Neural crest cell (in vitro differentiated cells): ENCODE measurements at regions not wholly inside any gene's neighbourhood (a gene's known extent, or its start where the extent isn't known, plus 50 kb on each side); places are given as distances from the start of the nearest gene placed in this dataset.

Source experiments
- DNase-seq: peaks from one replicate; pipeline ENCODE4 v3.0.0; 2021; ENCODE audit warnings: low read depth, mixed read lengths, low spot score
- H3K27ac Mint-ChIP-seq: one replicate; pipeline ENCODE4 v1.8.0; 2021; ENCODE audit warnings: mild to moderate bottlenecking, mixed read lengths; ENCODE audit not compliant: unreplicated experiment
- H3K27me3 Mint-ChIP-seq: 2 replicates; pipeline ENCODE4 v1.8.0; 2021; ENCODE audit warnings: low read depth, mild to moderate bottlenecking, mixed read lengths
- H3K36me3 Mint-ChIP-seq: 2 replicates; pipeline ENCODE4 v1.8.0; 2021; ENCODE audit warnings: low read depth, mild to moderate bottlenecking, mixed read lengths
- H3K4me1 Mint-ChIP-seq: 2 replicates; pipeline ENCODE4 v1.8.0; 2021; ENCODE audit warnings: mixed read lengths
- H3K4me3 Mint-ChIP-seq: one replicate; pipeline ENCODE4 v1.8.0; 2021; ENCODE audit warnings: mild to moderate bottlenecking, mixed read lengths
- H3K9me3 Mint-ChIP-seq: 2 replicates; pipeline ENCODE4 v1.8.0; 2021; ENCODE audit warnings: mixed read lengths
- CTCF ChIP-seq: fragments of 200-600 bp; sonication (generic); conservative IDR thresholded peaks from 2 replicates; pipeline ENCODE4 v1.5.0; 2021; ENCODE audit warnings: antibody characterized with exemption, mild to moderate bottlenecking

- no peak overlapping the region for H3K4me3 Mint-ChIP-seq
- no peaks in the 10 kb centered on the region for H3K4me1 Mint-ChIP-seq
- TF ChIP-seq CTCF = no peak
- no peak overlapping the region for H3K27ac Mint-ChIP-seq
- H3K9me3 Mint-ChIP-seq = no peaks in the 10 kb centered on the region
- no peaks in the 10 kb centered on the region for H3K36me3 Mint-ChIP-seq
- H3K27me3 Mint-ChIP-seq = peaks cover 3% of the 10 kb centered on the region
- DNase-seq = no peak
Observed at GRCh38 chrX:109873574-109873973, 129.3 kb upstream of the TMEM164 start.

DNA sequence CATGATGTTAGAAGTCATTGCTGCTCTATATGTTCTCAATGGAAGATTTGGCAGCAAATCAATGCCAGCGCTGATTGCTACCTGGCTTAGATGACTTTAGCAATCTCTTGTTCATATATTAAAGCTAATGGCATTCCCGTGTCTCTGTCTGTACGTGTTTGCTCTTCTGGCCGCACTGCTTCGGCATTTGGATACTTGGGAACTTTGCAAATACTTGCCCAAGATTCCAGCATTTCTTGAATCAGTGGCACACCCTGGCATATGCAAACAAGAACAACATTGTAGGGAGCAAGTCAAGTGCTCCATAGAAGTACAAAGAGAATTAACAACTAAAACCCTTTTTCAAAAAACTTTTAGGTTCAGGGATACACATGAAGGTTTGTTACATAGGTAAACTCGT, 128.9 kb upstream of the TMEM164 start:
- no peak for DNase-seq
- no peak overlapping the region for H3K4me3 Mint-ChIP-seq
- peaks cover 4% of the 10 kb centered on the region for H3K27me3 Mint-ChIP-seq
- no peaks in the 10 kb centered on the region for H3K36me3 Mint-ChIP-seq
- no peaks in the 10 kb centered on the region for H3K9me3 Mint-ChIP-seq
- no peak for TF ChIP-seq CTCF
- no peaks in the 10 kb centered on the region for H3K4me1 Mint-ChIP-seq
- no peak overlapping the region for H3K27ac Mint-ChIP-seq

DNA sequence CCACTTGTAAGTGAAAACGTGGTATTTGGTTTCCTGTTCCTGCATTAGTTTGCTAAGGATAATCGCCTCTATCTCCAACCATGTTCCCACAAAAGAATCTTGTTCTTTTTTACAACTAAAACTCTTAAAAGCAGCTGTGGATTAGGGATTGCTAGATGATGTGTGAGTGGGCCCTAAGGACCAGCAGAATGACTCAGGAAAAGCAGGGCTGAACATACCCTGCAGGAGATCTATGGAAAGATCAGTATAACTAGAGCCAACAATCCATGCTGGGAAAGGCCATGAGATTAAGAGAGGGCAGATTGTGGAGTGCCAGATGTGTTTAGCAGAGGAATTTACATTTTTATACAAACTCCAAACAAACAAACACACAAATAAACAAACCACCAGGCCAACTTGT, 128.4 kb upstream of the TMEM164 start:
- Mint-ChIP-seq H3K4me1 (no peaks in the 10 kb centered on the region), H3K9me3 (no peaks in the 10 kb centered on the region), H3K4me3 (no peak overlapping the region), H3K27ac (no peak overlapping the region), H3K27me3 (peaks cover 7% of the 10 kb centered on the region), H3K36me3 (no peaks in the 10 kb centered on the region)
- TF ChIP-seq CTCF = no peak
- no peak for DNase-seq

DNA sequence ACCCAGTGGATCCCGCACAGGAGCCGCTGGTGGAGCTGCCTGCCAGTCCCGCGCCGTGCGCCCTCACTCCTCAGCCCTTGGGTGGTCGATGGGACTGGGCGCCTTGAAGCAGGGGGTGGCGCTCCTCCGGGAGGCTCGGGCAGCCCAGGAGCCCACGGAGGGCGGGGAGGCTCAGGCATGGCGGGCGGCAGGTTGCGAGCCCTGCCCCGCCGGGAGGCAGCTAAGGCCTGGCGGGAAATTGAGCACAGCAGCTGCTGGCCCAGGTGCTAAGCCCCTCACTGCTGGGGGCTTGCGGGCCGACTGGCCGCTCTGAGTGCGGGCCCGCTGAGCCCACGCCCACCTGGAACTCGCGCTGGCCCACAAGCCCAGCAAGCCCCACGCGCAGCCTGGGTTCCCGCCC, 127.1 kb upstream of the TMEM164 start:
- no peak for DNase-seq
- H3K27me3 Mint-ChIP-seq = peaks cover 16% of the 10 kb centered on the region
- no peak overlapping the region for H3K4me3 Mint-ChIP-seq
- no peaks in the 10 kb centered on the region for H3K9me3 Mint-ChIP-seq
- no peaks in the 10 kb centered on the region for H3K4me1 Mint-ChIP-seq
- no peaks in the 10 kb centered on the region for H3K36me3 Mint-ChIP-seq
- H3K27ac Mint-ChIP-seq = no peak overlapping the region
- no peak for TF ChIP-seq CTCF

DNA sequence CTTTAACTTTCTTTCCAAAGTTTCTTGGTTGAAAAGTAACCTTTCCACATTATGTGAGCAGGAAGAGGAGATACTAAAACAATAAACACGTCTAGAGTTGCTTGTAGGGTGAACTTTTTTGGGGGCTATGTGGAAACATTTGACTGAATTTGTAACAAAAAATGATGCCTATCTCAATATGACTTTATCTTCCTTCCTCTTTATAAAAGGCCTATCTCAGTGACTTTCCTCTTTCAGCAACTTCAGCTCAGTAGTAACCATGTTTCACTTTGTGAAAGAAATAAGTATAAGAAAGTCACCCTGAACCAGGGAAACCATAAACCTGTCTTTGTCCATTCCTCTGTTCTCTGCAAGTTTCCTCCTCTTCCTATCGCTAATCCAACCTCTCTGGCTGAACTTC, 124.7 kb upstream of the TMEM164 start:
- H3K4me1 Mint-ChIP-seq = no peaks in the 10 kb centered on the region
- H3K4me3 Mint-ChIP-seq = no peak overlapping the region
- peaks cover 16% of the 10 kb centered on the region for H3K27me3 Mint-ChIP-seq
- no peaks in the 10 kb centered on the region for H3K36me3 Mint-ChIP-seq
- no peak for DNase-seq
- no peak for TF ChIP-seq CTCF
- no peaks in the 10 kb centered on the region for H3K9me3 Mint-ChIP-seq
- no peak overlapping the region for H3K27ac Mint-ChIP-seq

DNA sequence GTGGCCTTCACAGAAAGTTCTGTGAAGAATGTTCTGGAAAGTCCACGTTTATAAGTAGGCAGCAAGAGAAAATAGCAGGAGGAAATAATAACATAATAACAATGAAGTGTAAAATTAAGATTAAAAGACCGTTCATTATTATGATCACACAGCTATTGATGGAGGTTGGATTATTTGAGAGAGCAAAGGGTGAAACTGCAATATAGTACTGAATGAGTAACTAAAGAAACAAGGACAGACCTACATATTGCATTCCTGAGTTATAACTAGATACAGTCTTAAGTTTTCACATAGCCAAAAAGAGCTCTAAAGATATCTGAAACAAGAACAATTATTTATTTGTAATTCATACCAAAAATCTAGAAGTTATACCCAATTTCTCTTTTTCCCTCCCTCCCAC, 122.9 kb upstream of the TMEM164 start:
- Mint-ChIP-seq H3K36me3 (no peaks in the 10 kb centered on the region), H3K27ac (no peak overlapping the region), H3K9me3 (no peaks in the 10 kb centered on the region), H3K27me3 (peaks cover 16% of the 10 kb centered on the region), H3K4me1 (no peaks in the 10 kb centered on the region), H3K4me3 (no peak overlapping the region)
- TF ChIP-seq CTCF = no peak
- DNase-seq = no peak
